Activated CD4-positive, alpha-beta T cell treated with anti-CD3 and anti-CD28 coated beads, Interleukin-2, amount 10 ng/mL, durations not matched to agents 24 days and 14 days (primary cell): ENCODE measurements at regions not wholly inside any gene's neighbourhood (a gene's known extent, or its start where the extent isn't known, plus 50 kb on each side); places are given as distances from the start of the nearest gene placed in this dataset.

Experiments
- DNase-seq: peaks from one replicate; pipeline ENCODE4 v3.0.0; 2022
- H3K27ac Mint-ChIP-seq: one replicate; pipeline ENCODE4 v1.8.0; 2022; ENCODE audit warnings: mild to moderate bottlenecking, mixed read lengths
- H3K27me3 Mint-ChIP-seq: one replicate; pipeline ENCODE4 v1.8.0; 2022; ENCODE audit warnings: mixed read lengths
- H3K36me3 Mint-ChIP-seq: one replicate; pipeline ENCODE4 v1.8.0; 2022; ENCODE audit warnings: low read depth, mild to moderate bottlenecking, mixed read lengths
- H3K4me1 Mint-ChIP-seq: one replicate; pipeline ENCODE4 v1.8.0; 2021; ENCODE audit warnings: mixed read lengths
- H3K4me3 Mint-ChIP-seq: one replicate; pipeline ENCODE4 v1.8.0; 2022; ENCODE audit warnings: mild to moderate bottlenecking, moderate library complexity, mixed read lengths
- H3K9me3 Mint-ChIP-seq: one replicate; pipeline ENCODE4 v1.8.0; 2021; ENCODE audit warnings: mixed read lengths
- intact Hi-C: fragments of 100-400 bp; cut with micrococcal nuclease; formaldehyde crosslinking; loops from one replicate; pipeline ENCODE4 v1.15.1; 2023

DNA sequence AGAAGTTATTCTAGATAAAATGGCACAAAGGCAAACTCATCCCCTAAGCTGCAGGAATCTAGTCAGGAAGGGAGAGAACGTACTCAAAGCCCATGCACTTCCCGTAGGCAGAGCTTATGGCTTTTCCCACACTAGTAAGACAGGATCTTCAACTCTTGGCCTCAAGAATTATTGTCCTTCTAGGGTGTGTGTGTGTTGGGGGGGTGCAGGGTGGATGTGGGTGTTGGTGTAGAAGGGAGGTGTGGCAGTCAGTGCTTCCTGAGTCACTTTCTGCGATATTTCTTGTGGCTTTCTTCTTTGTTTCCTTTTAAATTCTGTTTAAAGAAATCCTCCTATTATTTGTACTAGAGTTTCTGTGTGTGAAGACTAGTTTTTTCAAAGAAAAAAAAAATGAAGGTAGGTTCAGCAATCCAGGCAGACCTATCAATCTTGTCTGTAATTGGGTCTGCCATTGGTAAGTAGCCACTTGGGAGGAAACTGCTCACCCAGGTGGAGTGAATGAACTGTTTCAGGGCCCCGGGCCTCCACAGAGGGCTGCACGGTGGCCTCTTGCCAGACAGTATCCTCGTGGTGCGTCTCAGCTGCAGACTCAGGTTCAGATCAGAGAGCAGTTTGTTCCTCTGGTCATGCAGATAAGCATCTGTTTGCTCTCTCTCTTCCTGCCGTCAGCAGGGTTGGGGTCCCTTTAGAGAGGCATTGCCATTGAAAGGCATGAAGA lies 131.9 kb downstream of the NPR3 start:
- Mint-ChIP-seq H3K9me3 (no peaks in the 10 kb centered on the region), H3K27me3 (no peaks in the 10 kb centered on the region), H3K27ac (no peak overlapping the region), H3K36me3 (no peaks in the 10 kb centered on the region), H3K4me1 (no peaks in the 10 kb centered on the region), H3K4me3 (no peak overlapping the region)
- no peak for DNase-seq
- intact Hi-C loops, result no loop called here

- intact Hi-C loops, result no loop called here
- Mint-ChIP-seq H3K4me1 (no peaks in the 10 kb centered on the region), H3K36me3 (no peaks in the 10 kb centered on the region), H3K27me3 (no peaks in the 10 kb centered on the region), H3K27ac (no peak overlapping the region), H3K4me3 (no peak overlapping the region), H3K9me3 (no peaks in the 10 kb centered on the region)
- no peak for DNase-seq
These were observed 132.4 kb downstream of the NPR3 start for GRCh38 chr5:32843531-32843895.

- no peaks in the 10 kb centered on the region for H3K27me3 Mint-ChIP-seq
- DNase-seq, result no peak
- no peak overlapping the region for H3K4me3 Mint-ChIP-seq
- no peak overlapping the region for H3K27ac Mint-ChIP-seq
- no peaks in the 10 kb centered on the region for H3K4me1 Mint-ChIP-seq
- no peaks in the 10 kb centered on the region for H3K9me3 Mint-ChIP-seq
- no peaks in the 10 kb centered on the region for H3K36me3 Mint-ChIP-seq
- intact Hi-C loops, result no loop called here
These were observed 134.1 kb downstream of the NPR3 start for GRCh38 chr5:32845171-32845570.

DNA sequence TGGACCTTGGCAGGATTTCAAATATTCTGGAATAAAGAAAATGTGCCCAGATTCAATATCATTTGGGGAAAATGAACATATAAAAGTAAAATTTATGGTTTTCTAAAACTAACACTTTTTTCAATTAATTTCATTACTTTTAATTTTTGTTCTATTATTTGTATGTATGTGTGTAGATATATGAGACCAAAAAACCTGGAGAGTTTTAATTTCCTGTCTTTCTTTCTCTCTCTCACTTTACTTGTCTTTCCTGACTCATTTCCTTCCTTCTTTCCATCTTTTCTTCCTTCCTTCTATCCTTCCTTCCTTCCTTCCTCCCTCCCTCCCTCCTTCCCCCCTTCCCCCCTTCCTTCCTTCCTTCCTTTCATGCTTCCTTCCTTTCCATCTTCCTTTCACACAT lies 137.0 kb downstream of the NPR3 start:
- intact Hi-C loops, result no loop called here
- Mint-ChIP-seq H3K36me3 (no peaks in the 10 kb centered on the region), H3K4me1 (no peaks in the 10 kb centered on the region), H3K9me3 (no peaks in the 10 kb centered on the region), H3K4me3 (no peak overlapping the region), H3K27ac (no peak overlapping the region), H3K27me3 (no peaks in the 10 kb centered on the region)
- no peak for DNase-seq

DNA sequence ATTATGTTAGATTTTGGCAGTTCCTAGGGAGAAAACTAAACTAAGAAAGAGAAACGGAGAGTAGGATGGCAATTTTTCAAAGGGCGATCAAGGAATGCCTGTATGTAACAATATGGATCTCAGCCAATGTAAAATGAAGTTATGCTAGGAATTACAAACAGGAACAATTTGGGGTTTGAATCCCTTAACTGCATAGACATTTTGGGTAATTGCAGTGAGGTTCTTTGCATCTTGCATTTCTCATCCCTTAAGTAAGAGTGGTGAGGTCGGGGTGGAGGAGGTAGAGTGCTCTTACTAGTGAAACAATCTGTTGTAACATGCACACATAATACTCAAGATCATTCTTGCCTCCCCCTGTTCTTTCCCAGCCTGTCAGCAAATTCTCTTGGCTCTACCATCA lies 137.6 kb downstream of the NPR3 start:
- intact Hi-C loops, result no loop called here
- Mint-ChIP-seq H3K9me3 (no peaks in the 10 kb centered on the region), H3K27ac (no peak overlapping the region), H3K4me3 (no peak overlapping the region), H3K27me3 (no peaks in the 10 kb centered on the region), H3K36me3 (no peaks in the 10 kb centered on the region), H3K4me1 (no peaks in the 10 kb centered on the region)
- no peak for DNase-seq

DNA sequence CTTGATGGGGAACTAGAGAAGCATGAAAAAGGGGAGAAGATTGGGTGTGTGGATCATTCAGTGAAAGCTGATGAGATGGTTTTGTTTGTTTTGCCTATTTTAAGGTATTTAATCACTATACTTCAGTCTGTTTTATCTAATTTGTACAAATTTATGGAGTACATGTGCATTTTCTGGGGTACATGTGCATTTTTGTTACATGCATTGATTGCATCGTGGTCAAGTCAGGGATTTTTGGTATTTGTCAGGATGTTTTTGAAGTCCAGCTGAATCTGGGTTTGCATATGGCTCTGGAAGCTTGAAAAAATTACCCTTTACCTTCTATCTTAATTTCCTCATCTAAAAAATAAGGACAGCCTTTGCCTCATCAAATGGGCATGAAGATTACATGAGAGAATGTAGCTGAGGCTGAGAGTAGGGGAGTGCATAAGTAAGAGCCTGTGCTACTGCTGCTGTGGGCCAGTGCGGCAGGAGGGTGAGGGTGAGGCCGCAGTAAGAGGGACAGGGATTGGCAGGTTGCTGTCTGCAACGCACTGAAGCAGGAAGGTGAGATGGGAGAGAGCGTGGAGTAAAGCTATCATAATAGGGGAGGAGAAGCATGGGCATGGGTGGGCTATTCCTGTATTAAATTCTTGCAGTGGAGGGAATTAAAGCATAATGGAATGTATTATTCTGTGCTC lies 139.8 kb downstream of the NPR3 start:
- no peak for DNase-seq
- peaks cover 5% of the 10 kb centered on the region for H3K9me3 Mint-ChIP-seq
- no peak overlapping the region for H3K4me3 Mint-ChIP-seq

GRCh38 chr5:32851559-32852173 lies 140.5 kb downstream of the NPR3 start:
- H3K9me3 Mint-ChIP-seq, result peaks cover 5% of the 10 kb centered on the region
- no peaks in the 10 kb centered on the region for H3K4me1 Mint-ChIP-seq
- H3K36me3 Mint-ChIP-seq, result no peaks in the 10 kb centered on the region
- DNase-seq, result no peak
- H3K4me3 Mint-ChIP-seq, result no peak overlapping the region
- intact Hi-C loops, result no loop called here
- no peak overlapping the region for H3K27ac Mint-ChIP-seq
- H3K27me3 Mint-ChIP-seq, result no peaks in the 10 kb centered on the region

More for the DNA sequence above, 139.8 kb downstream of the NPR3 start:
- no peaks in the 10 kb centered on the region for H3K4me1 Mint-ChIP-seq
- no peak overlapping the region for H3K27ac Mint-ChIP-seq
- H3K36me3 Mint-ChIP-seq, result no peaks in the 10 kb centered on the region
- no peaks in the 10 kb centered on the region for H3K27me3 Mint-ChIP-seq
- intact Hi-C loops, result no loop called here

DNA sequence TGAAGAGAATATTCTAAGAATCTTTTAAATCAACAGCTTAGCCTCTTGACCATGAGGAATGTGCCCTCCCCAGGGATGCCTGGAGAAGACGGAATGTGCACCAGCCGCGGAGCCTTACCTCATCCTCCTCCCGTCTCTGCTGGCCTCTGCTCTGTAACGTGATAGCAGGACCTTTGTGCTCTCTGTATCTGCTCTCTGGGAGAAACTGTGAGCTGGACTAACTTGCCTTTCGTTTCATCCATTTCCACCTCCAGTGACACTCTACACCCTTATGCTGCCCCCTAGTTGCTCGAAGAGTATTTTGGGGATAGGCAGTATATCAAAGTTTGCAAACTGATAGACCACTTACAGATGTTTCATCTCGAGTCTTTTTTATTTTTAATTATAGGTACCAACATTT lies 141.4 kb downstream of the NPR3 start:
- Mint-ChIP-seq H3K27me3 (no peaks in the 10 kb centered on the region), H3K27ac (no peak overlapping the region), H3K9me3 (peaks cover 5% of the 10 kb centered on the region), H3K36me3 (no peaks in the 10 kb centered on the region), H3K4me3 (no peak overlapping the region), H3K4me1 (no peaks in the 10 kb centered on the region)
- intact Hi-C loops, result no loop called here
- DNase-seq, result no peak

DNA sequence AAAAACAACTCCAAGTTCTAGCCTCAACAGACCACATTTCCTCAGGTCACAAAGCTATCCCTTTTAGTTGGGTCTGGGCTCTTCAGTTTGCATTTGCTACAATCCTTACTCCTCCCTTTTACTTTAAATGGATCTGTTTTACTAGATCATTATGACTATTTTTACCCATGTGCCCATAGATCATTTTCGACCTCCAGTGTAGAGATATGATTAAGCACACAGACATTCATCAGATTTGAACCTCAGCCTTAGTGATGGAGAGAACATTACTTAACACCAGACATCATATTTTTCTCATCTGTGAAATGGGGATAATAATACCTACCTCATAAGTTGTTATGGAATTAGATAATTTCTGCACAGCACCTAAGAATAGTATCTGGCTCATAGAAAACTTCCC lies 141.9 kb downstream of the NPR3 start:
- no peak for DNase-seq
- intact Hi-C loops, result no loop called here
- H3K4me1 Mint-ChIP-seq, result no peaks in the 10 kb centered on the region
- H3K9me3 Mint-ChIP-seq, result peaks cover 5% of the 10 kb centered on the region
- H3K36me3 Mint-ChIP-seq, result no peaks in the 10 kb centered on the region
- H3K27me3 Mint-ChIP-seq, result no peaks in the 10 kb centered on the region
- no peak overlapping the region for H3K27ac Mint-ChIP-seq
- no peak overlapping the region for H3K4me3 Mint-ChIP-seq

GRCh38 chr5:32854473-32854872 lies 143.4 kb downstream of the NPR3 start:
- Mint-ChIP-seq H3K36me3 (no peaks in the 10 kb centered on the region), H3K4me1 (no peaks in the 10 kb centered on the region), H3K9me3 (peaks cover 5% of the 10 kb centered on the region), H3K27me3 (no peaks in the 10 kb centered on the region), H3K4me3 (no peak overlapping the region), H3K27ac (no peak overlapping the region)
- intact Hi-C loops, result no loop called here
- DNase-seq, result no peak

DNA sequence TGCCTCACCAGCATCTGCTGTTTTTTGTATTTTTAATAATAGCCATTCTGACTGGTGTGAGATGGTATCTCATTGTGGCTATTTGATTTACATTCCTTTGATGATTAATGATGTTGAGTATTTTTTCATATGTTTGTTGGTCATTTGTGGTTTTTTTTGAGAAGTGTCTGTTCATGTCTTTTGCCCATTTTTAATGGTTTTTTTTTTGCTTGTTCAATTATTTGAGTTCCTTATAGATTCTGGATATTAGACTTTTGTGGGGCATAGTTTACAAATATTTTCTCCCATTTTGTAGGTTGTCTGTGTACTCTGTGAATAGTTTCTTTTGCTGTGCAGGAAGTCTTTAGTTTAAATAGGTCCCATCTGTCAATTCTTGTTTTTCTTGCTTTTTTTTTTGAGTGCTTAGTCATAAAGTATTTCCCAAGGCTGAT lies 148.1 kb downstream of the NPR3 start:
- no peaks in the 10 kb centered on the region for H3K27me3 Mint-ChIP-seq
- no peak overlapping the region for H3K4me3 Mint-ChIP-seq
- H3K4me1 Mint-ChIP-seq, result no peaks in the 10 kb centered on the region
- H3K36me3 Mint-ChIP-seq, result no peaks in the 10 kb centered on the region
- DNase-seq, result no peak
- H3K27ac Mint-ChIP-seq, result no peak overlapping the region
- peaks cover 9% of the 10 kb centered on the region for H3K9me3 Mint-ChIP-seq
- intact Hi-C loops, result no loop called here

GRCh38 chr5:32865475-32865874 lies 154.4 kb downstream of the NPR3 start:
- no peaks in the 10 kb centered on the region for H3K4me1 Mint-ChIP-seq
- H3K27ac Mint-ChIP-seq, result no peak overlapping the region
- H3K4me3 Mint-ChIP-seq, result no peak overlapping the region
- DNase-seq, result no peak
- peaks cover 14% of the 10 kb centered on the region for H3K9me3 Mint-ChIP-seq
- intact Hi-C loops, result no loop called here
- no peaks in the 10 kb centered on the region for H3K36me3 Mint-ChIP-seq
- no peaks in the 10 kb centered on the region for H3K27me3 Mint-ChIP-seq

DNA sequence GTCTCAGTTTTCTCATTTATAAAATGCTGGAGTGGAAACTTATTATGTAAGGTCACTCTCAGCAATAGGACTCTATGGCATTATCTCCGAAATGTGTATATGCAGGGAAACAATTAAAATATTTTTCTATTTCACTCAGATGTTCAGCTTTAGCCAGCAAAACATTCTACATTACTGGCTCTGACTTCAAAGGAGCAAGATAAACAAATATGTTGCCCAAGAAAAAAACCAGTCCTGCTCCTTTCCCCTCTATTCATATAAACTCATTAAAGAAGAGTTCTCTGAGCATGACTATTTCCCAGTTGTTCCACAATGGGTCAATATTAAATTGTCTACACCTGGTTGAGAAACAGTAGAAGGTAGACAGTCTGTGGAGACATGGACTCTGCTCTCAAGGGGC lies 155.0 kb downstream of the NPR3 start:
- H3K27ac Mint-ChIP-seq, result no peak overlapping the region
- DNase-seq, result no peak
- H3K36me3 Mint-ChIP-seq, result no peaks in the 10 kb centered on the region
- H3K9me3 Mint-ChIP-seq, result peaks cover 14% of the 10 kb centered on the region
- no peak overlapping the region for H3K4me3 Mint-ChIP-seq
- H3K27me3 Mint-ChIP-seq, result no peaks in the 10 kb centered on the region
- H3K4me1 Mint-ChIP-seq, result no peaks in the 10 kb centered on the region
- intact Hi-C loops, result no loop called here

DNA sequence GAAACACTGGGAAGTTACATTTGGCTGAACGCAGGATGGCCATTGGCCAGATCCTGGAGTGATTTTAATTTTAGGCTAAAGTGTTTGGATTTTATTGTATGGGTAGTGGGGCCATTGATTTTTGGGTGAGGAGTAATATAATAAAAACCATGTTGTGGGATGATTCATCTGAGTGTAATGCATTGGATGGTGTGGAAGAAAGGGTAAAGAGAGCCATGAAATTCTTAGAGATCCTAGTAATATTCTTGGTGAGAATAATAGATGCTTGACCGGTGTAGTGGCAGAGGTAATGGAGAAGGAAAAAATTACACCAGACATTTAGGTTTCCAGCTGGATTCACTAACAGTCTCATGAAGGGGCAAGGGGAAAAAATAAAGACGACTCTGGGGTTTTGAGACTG lies 158.1 kb downstream of the NPR3 start:
- intact Hi-C loops, result no loop called here
- Mint-ChIP-seq H3K4me3 (no peak overlapping the region), H3K4me1 (no peaks in the 10 kb centered on the region), H3K36me3 (no peaks in the 10 kb centered on the region), H3K27ac (no peak overlapping the region), H3K27me3 (no peaks in the 10 kb centered on the region), H3K9me3 (peaks cover 10% of the 10 kb centered on the region)
- no peak for DNase-seq
